Breast epithelium (tissue), 3 donors: ENCODE measurements at regions not wholly inside any gene's neighbourhood (a gene's known extent, or its start where the extent isn't known, plus 50 kb on each side); places are given as distances from the start of the nearest gene placed in this dataset.

Source experiments
- POLR2A ChIP-seq: fragments of 450-650 bp; IDR thresholded peaks from one replicate; pipeline ENCODE4 v1.6.1; 2016; ENCODE audit warnings: antibody characterized with exemption, mild to moderate bottlenecking, moderate library complexity
- TF ChIP-seq, protein P1 (sequence below), 3 donors: fragments of 450-650 bp; IDR thresholded peaks; one replicate each; pipeline ENCODE4 v1.5.1; 2016 to 2017; ENCODE audit warnings: antibody characterized with exemption in 3 of 3, mild to moderate bottlenecking in 3 of 3, moderate library complexity in 3 of 3

DNA sequence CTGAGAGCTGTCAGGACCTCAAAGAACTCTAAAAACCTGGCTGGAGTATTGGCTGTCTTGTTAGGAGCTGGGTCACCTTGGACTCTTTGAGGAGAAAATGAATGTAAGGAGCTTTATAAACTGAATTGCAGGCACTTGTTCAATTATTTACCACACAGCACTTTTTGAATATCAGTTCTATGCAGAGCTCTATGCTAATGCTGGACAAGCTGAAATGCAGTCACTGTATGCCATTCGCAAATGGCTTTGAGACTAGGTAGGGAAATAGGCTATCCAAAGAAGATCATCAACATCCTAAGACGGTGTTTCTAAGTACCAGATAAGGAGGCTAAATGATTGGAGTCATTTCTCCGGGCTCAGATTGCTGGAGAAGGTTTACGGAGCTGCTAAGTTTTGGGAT lies 333.5 kb downstream of the SIPA1L2 start:
- TF ChIP-seq, protein P1, sequence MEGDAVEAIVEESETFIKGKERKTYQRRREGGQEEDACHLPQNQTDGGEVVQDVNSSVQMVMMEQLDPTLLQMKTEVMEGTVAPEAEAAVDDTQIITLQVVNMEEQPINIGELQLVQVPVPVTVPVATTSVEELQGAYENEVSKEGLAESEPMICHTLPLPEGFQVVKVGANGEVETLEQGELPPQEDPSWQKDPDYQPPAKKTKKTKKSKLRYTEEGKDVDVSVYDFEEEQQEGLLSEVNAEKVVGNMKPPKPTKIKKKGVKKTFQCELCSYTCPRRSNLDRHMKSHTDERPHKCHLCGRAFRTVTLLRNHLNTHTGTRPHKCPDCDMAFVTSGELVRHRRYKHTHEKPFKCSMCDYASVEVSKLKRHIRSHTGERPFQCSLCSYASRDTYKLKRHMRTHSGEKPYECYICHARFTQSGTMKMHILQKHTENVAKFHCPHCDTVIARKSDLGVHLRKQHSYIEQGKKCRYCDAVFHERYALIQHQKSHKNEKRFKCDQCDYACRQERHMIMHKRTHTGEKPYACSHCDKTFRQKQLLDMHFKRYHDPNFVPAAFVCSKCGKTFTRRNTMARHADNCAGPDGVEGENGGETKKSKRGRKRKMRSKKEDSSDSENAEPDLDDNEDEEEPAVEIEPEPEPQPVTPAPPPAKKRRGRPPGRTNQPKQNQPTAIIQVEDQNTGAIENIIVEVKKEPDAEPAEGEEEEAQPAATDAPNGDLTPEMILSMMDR (IDR thresholded peaks at IDR 0.05) = no peak
- no peak for TF ChIP-seq POLR2A
